ENCODE measurements at regions not wholly inside any gene's neighbourhood (a gene's known extent, or its start where the extent isn't known, plus 50 kb on each side); places are given as distances from the start of the nearest gene placed in this dataset.

GRCh38 chr2:20877960-20878359, 55.1 kb upstream of the LDAH start:
- intact Hi-C loops (cut with DNase I), result no loop called here
- TF ChIP-seq, protein P1, sequence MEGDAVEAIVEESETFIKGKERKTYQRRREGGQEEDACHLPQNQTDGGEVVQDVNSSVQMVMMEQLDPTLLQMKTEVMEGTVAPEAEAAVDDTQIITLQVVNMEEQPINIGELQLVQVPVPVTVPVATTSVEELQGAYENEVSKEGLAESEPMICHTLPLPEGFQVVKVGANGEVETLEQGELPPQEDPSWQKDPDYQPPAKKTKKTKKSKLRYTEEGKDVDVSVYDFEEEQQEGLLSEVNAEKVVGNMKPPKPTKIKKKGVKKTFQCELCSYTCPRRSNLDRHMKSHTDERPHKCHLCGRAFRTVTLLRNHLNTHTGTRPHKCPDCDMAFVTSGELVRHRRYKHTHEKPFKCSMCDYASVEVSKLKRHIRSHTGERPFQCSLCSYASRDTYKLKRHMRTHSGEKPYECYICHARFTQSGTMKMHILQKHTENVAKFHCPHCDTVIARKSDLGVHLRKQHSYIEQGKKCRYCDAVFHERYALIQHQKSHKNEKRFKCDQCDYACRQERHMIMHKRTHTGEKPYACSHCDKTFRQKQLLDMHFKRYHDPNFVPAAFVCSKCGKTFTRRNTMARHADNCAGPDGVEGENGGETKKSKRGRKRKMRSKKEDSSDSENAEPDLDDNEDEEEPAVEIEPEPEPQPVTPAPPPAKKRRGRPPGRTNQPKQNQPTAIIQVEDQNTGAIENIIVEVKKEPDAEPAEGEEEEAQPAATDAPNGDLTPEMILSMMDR (IDR thresholded peaks at IDR 0.05), result no peak
- TF ChIP-seq POLR2A (IDR thresholded peaks at IDR 0.05), result no peak
- peaks cover 0 to 5% (median 0%) of the 10 kb centered on the region in 3 donors for H3K4me1 ChIP-seq
- no peaks in the 10 kb centered on the region for H3K36me3 ChIP-seq
- 2 to 8% methylated on average over 2 of the region's 2 CpGs for WGBS, 2 donors
- DNase-seq, result no peak
- H3K27ac ChIP-seq, result peak overlapping the region in 1 of 4 donors; percentile 9
- peaks cover 0 to 14% (median 0%) of the 10 kb centered on the region in 3 donors for H3K9me3 ChIP-seq
- H3K4me3 ChIP-seq, result no peak overlapping the region
- peaks cover 0 to 5% (median 0%) of the 10 kb centered on the region in 4 donors for H3K27me3 ChIP-seq
